Astrocyte (in vitro differentiated cells and primary cell): ENCODE measurements at regions not wholly inside any gene's neighbourhood (a gene's known extent, or its start where the extent isn't known, plus 50 kb on each side); places are given as distances from the start of the nearest gene placed in this dataset.

Experiments used
- EZH2 ChIP-seq: IDR thresholded peaks from 2 replicates; pipeline ENCODE4 v1.6.1; 2012; ENCODE audit warnings: mild to moderate bottlenecking, low read length, inconsistent platforms; ENCODE audit not compliant: insufficient read depth
- TF ChIP-seq, protein P1 (sequence below): IDR thresholded peaks from 2 replicates; pipeline ENCODE4 v1.5.1; 2011; ENCODE audit warnings: low read depth, mild to moderate bottlenecking, inconsistent platforms, low read length, moderate library complexity; ENCODE audit not compliant: insufficient read depth

DNA sequence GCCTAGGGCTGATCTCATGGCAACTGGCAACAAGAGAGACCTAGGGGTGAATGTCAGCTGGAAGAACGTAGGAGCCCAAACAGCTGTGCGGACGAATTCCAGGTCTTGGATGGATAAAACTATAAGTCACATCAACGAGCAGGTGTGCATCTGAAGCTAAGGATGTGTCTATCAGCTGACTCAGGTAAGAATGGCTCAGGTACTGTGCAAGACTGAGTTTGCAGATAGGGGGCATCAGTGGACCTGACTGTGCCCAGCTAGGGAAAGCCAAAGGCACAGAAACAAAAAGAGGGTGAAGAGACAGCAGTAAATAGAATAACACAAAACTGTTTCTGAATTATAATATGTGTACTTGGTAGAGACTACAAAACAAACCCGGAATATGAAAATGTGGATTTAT lies 357.3 kb downstream of the ZEB2 start:
- TF ChIP-seq, protein P1, sequence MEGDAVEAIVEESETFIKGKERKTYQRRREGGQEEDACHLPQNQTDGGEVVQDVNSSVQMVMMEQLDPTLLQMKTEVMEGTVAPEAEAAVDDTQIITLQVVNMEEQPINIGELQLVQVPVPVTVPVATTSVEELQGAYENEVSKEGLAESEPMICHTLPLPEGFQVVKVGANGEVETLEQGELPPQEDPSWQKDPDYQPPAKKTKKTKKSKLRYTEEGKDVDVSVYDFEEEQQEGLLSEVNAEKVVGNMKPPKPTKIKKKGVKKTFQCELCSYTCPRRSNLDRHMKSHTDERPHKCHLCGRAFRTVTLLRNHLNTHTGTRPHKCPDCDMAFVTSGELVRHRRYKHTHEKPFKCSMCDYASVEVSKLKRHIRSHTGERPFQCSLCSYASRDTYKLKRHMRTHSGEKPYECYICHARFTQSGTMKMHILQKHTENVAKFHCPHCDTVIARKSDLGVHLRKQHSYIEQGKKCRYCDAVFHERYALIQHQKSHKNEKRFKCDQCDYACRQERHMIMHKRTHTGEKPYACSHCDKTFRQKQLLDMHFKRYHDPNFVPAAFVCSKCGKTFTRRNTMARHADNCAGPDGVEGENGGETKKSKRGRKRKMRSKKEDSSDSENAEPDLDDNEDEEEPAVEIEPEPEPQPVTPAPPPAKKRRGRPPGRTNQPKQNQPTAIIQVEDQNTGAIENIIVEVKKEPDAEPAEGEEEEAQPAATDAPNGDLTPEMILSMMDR = no peak
- no peak for TF ChIP-seq EZH2
